ENCODE measurements at regions not wholly inside any gene's neighbourhood (a gene's known extent, or its start where the extent isn't known, plus 50 kb on each side); places are given as distances from the start of the nearest gene placed in this dataset.
A peak's percentile ranks its signal among the peaks of the same experiment; 100 is the strongest.

DNA sequence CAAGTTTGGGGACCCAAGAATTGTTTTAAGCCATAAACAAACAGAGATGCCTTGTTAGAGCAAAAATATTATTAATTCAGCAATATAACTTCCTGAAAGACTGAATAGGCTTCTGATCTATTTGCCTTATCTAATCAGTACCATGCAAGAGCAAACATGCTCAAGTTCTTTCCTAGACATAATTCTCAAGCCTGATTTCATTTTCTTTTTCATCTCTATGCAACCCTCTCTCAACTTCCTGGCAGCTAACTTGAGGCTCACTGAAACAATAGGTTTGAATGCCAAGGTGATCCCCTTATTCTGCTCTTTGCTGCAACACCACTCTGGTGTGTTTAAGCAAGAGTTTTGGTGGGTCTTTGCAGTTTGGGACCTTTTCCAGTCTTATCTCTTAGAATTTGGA lies 230.9 kb upstream of the CD96 start:
- no peak for DNase-seq (ENCODE audit: low read depth in 2 of 3, low spot score in 1 of 3)

GRCh38 chr3:111311709-111312235 lies 230.2 kb upstream of the CD96 start:
- DNase-seq (ENCODE audit: low read depth in 2 of 3, low spot score in 1 of 3): no peak

DNA sequence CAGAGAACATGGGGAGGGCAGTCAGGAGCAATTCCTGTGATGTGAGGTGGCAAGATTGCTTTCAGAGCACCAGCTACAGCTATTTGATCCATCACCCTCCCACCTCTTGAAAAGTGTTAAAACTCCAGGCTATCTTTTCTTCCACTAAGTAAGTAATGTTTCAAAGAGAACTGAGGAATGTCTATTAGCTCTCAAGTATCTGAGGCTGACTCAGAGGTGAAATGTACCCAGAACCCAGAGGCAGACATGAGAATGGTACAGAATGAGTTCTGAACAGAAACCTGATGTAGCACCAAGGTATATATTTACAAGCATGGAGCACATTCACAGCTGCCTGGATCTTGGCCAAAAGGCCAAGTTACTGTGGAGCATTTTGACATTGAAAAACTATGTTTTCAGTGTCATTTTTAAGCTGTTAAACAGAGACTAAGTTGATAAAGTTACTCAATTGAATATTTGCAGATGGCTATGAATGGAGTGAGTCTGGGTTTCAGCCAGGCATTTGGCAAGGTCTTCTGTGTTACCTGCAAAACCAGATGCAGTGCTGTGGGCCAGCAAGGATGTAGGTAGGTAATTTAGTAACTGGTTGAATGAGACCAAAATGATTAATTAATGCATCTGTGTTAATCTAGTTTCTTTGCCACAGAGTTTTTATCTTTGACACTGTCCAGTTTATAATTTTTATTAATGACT lies 227.7 kb upstream of the CD96 start:
- no peak for DNase-seq (ENCODE audit: low read depth in 2 of 3, low spot score in 1 of 3)

DNA sequence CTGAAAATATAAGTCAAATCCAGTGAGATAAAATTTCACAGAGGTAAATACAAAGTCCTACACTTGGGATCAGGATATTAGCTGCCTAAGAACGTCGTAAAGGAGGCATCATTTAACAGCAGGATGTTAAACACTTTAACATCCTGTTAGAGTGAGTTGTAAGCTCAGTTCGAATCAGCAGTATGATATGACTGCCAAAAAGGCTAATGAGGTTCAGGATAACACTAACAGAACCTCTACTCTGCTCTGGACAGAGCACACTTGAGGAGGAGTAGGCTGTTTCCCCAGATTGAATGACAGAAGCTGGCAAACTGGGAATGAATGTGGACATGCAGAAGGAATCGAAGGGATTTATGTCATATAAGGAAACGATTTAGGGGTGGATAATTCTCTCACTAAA lies 227.1 kb upstream of the CD96 start:
- no peak for DNase-seq (ENCODE audit: low read depth in 2 of 3, low spot score in 1 of 3)

- no peak for DNase-seq (ENCODE audit: low read depth in 2 of 3, low spot score in 1 of 3)
Measured at GRCh38 chr3:111315930-111316587, 225.9 kb upstream of the CD96 start.

DNA sequence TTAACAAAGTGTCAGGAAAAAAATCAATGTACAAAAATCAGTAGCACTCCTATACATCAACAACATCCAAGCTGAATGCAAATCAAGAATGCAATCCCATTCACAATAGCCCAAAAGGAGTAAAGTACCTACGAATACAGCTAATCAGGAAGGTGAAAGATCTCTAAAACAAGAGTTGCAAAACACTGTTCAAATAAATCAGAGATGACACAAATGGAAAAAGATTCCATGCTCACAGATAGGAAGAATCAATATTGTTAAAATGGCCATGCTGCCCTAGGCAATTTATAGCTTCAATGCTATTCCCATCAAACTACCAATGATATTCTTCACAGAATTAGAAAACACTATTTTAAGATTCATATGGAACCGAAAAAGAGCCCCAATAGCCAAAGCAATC lies 223.7 kb upstream of the CD96 start:
- no peak for DNase-seq (ENCODE audit: low read depth in 2 of 3, low spot score in 1 of 3)

DNA sequence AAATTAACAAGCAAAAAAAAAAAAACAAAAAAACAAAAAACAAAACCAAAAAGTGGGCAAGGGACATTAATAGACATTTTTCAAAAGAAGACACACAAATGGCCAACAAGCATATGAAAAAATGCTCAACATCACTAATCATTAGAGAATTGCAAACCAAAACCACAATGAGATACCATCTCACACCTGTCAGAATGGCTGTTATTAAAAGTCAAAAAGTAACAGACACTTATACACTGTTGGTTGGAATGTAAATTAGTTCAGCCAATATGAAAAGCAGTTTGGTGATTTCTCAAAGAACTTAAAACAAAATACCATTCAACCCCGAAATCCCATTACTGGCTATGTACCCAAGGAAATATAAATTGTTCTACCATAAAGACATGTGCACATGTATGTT lies 222.4 kb upstream of the CD96 start:
- DNase-seq (ENCODE audit: low read depth in 2 of 3, low spot score in 1 of 3): no peak

DNA sequence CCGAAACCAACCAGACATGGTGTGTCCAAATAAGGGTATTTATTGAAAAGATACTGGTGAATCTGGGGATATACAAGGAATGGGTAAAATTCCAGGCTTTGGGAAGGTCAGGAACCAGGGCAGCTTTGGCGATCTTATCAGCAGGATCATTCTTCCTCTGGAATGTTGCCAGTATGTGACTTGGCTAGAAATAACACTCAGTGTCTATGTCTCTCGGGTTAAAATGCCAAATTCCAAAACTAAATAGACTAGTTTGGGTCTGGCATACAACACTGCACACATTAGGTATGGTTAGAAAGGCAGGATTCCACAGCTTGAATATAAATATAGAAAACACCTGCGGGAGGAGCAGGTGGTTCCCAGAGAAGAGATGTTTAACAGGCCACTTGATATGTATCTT lies 220.2 kb upstream of the CD96 start:
- no peak for DNase-seq (ENCODE audit: low read depth in 2 of 3, low spot score in 1 of 3)

- DNase-seq (ENCODE audit: low read depth in 2 of 3, low spot score in 1 of 3): no peak
Measured at GRCh38 chr3:111323019-111323418, 219.0 kb upstream of the CD96 start.

DNA sequence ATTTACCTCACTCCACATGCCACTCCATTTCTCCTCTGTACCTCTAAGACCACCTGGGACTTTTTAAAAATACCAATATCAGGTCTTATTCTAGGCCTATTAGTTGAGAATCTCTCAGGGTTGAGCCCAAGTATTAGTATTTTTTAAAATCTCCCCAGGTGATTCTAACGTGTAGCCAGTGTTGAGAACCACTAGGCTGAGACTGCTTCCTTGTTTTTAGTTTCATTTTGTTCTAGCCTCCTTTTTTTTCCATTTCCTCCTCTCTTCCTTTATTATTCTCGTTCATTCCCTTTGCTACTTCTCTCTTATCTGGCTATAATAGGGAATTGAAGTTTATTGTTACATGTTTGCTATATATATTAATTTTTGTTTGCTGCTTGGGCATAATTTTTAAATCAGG lies 217.8 kb upstream of the CD96 start:
- DNase-seq (ENCODE audit: low read depth in 2 of 3, low spot score in 1 of 3): no peak

DNA sequence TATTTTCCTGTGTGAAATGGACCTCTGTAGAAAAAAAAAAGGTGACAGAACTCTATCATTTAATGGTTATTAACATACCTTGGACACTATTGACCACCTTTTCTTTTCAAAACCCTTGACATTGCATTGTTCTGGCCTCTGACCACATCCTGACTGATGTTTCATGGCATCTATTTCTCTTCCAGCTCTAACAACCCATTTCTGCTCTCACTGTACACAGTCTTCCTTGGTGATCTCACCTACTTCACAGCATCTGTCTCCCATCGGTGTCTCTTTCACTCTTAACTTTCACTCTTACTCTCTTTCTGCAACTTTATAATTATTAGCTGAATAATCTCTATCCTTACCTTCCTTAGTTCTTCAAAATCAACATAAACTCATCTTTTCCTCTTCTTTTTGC lies 217.4 kb upstream of the CD96 start:
- no peak for DNase-seq (ENCODE audit: low read depth in 2 of 3, low spot score in 1 of 3)

- no peak for DNase-seq (ENCODE audit: low read depth in 2 of 3, low spot score in 1 of 3)
Measured at GRCh38 chr3:111325160-111325718, 216.8 kb upstream of the CD96 start.

DNA sequence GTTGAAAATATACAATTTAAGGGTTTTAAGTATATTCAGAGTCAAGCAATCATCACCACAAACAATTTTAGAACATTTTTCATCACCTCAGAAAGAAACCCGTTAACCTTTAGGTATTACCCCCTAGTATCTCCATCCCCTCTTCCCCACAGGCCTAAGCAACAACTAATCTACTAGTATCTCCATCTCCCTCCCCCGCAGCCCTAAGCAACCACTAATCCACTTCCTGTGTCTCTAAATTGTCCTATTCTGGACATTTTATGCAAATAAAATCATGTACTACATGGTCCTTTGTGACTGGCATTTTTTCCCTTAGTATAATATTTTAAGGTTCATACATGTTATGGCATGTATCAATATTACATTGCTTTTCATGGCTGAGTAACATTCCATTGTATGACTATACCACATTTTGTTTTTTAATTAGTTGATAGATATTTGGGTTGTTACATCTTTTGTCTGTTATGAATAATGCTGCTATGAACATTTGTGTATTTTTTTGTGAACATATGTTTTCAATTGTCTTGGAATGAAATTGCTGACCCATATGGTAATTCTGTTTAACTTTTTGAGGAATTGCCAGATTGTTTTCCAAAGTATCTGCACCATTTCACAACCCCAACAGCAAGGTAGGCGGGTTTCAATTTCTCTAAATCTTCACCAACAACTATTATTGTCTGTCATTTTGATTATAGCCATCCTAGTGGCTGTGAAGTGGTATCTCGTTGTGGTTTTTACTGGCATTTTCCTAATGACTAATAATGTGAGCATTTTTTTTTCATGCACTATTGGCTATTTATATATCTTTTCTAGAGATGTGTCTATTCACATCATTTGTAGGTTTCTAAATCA lies 215.6 kb upstream of the CD96 start:
- no peak for DNase-seq (ENCODE audit: low read depth in 2 of 3, low spot score in 1 of 3)

DNA sequence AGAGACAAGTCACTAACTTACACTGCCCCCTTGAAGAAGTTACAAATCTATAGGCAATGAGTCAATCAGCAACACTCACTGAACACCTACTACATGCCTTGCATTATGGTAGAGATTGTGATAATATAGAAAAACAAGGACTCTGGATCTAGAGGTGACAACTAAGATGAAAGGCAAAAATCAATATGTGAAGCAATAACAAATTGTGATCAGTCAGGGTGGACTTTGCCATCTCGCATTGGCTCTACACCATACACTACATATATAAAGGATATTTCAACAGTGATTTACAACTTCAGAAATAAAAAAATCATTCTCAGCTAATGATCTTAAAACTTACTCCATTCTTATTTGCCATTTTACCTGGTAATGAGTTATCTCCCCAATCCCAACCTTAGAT lies 210.7 kb upstream of the CD96 start:
- no peak for DNase-seq (ENCODE audit: low read depth in 2 of 3, low spot score in 1 of 3)

GRCh38 chr3:111331912-111332311 lies 210.1 kb upstream of the CD96 start:
- no peak for DNase-seq (ENCODE audit: low read depth in 2 of 3, low spot score in 1 of 3)

DNA sequence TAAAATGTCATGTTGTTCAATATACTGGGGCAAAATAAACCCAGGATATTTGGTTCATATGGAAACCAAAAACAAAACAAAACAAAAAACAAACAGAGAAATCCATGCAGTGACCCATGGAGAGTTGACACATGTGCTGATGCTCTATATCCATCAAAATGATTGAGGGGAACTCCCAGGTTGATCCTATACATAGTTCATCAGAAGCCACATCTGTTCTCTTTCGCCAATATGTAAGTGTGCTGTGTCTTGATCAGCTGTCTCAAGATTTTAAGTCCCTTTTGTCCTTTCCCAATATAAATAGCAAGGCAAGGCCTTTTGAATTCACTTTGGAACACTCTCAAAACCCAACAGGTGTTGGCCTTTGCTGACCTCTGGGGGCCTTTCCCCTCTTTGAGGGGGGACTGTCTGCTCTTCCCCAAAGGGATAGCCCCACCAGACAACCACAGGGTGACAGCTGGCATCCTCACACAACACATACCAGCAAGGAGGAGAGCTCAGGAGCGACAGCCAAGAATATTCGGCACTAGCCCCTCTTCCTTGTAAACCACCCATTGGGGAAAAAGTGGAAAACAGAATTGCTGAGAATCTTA lies 209.4 kb upstream of the CD96 start:
- no peak for DNase-seq (ENCODE audit: low read depth in 2 of 3, low spot score in 1 of 3)

DNA sequence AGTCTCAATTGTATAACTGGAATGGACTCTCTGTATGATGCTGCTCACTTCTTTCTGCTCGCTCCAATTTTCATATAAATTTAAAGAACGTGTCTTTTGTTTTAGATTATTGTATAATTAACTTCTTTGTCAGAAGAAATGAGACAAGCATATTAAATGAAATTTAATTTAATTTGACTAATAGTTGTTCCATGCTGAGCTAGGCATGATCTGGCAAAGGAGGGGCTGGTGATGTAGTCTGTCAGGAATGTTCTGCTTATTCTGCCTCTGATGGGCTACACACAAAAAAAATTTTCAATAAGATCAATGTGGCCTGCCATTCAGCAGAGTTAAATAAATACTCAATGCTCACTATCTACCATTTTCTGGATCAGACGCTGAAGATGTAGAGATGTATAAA lies 208.4 kb upstream of the CD96 start:
- DNase-seq (ENCODE audit: low read depth in 2 of 3, low spot score in 1 of 3): no peak

DNA sequence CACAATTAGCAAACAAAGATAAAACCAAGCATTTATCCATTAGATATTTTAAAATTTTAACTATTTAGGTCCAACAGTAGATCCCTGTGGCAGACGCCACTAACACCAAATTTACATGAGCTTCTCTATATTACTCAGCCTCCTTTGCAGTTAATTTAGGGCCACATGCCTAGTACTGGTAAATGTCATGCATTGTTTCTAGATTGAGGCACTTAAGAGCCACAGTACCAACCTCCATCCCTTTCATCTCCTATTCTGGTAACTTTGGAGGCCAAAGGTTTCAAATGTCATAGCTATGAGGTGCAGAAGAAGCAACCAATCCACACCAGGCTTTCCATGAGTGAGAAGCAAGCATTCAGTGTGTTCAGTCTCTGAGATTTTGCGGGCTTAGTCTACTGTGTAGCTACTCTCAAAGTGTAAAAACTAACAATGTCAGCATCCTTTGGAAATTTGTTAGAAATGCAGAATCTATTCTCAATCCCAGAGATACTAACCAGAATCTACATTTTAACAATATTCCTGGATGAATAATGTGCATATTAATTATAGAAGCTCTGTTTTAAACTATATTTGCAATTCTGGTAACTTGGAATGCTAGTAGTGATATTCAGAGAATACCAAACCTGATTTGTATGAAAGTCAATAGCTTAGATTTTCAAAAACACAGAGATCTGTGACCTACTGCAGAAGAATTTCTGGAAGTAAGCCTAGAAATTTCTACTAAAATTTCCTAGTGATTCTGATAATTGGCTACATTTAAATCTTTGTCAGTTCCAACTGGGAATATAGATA lies 206.3 kb upstream of the CD96 start:
- DNase-seq (ENCODE audit: low read depth in 2 of 3, low spot score in 1 of 3): no peak

- no peak for DNase-seq (ENCODE audit: low read depth in 2 of 3, low spot score in 1 of 3)
Measured at GRCh38 chr3:111336511-111336910, 205.5 kb upstream of the CD96 start.

GRCh38 chr3:111338059-111338698 lies 203.8 kb upstream of the CD96 start:
- DNase-seq (ENCODE audit: low read depth in 2 of 3, low spot score in 1 of 3): peak in 1 of 3 donors; percentile 39
